Rectal smooth muscle tissue (tissue), 1 donor: ENCODE measurements at regions not wholly inside any gene's neighbourhood (a gene's known extent, or its start where the extent isn't known, plus 50 kb on each side); places are given as distances from the start of the nearest gene placed in this dataset.

Experiments used
- H3K27ac ChIP-seq: one replicate; pipeline ENCODE4 v1.7.0; 2013; ENCODE audit warnings: low read depth, low read length, inconsistent platforms
- H3K27me3 ChIP-seq: one replicate; pipeline ENCODE4 v1.7.0; 2013; ENCODE audit warnings: low read length; ENCODE audit not compliant: control insufficient read depth, insufficient read depth
- H3K36me3 ChIP-seq: one replicate; pipeline ENCODE4 v1.7.0; 2013; ENCODE audit warnings: low read length; ENCODE audit not compliant: control insufficient read depth, insufficient read depth
- H3K4me1 ChIP-seq: one replicate; pipeline ENCODE4 v1.7.0; 2013; ENCODE audit warnings: low read length; ENCODE audit not compliant: control insufficient read depth, insufficient read depth
- H3K4me3 ChIP-seq: one replicate; pipeline ENCODE4 v1.7.0; 2013; ENCODE audit warnings: low read length
- H3K9ac ChIP-seq: one replicate; pipeline ENCODE4 v1.7.0; 2013; ENCODE audit warnings: low read length

- Histone ChIP-seq H3K4me1 (no peaks in the 10 kb centered on the region), H3K9ac (no peak overlapping the region), H3K4me3 (no peak overlapping the region)
Observed at GRCh38 chr1:244160455-244161235, 109.6 kb downstream of the ZBTB18 start.

GRCh38 chr1:244161236-244161510 lies 110.1 kb downstream of the ZBTB18 start:
- no peak overlapping the region for H3K27ac ChIP-seq
- H3K9ac ChIP-seq: no peak overlapping the region
- no peaks in the 10 kb centered on the region for H3K27me3 ChIP-seq
- no peak overlapping the region for H3K4me3 ChIP-seq
- H3K36me3 ChIP-seq: no peaks in the 10 kb centered on the region
- H3K4me1 ChIP-seq: no peaks in the 10 kb centered on the region

More at GRCh38 chr1:244160455-244161235, 109.6 kb downstream of the ZBTB18 start:
- Histone ChIP-seq H3K27ac (no peak overlapping the region), H3K36me3 (no peaks in the 10 kb centered on the region), H3K27me3 (no peaks in the 10 kb centered on the region)

GRCh38 chr1:244162786-244163530 lies 111.9 kb downstream of the ZBTB18 start:
- H3K4me3 ChIP-seq: no peak overlapping the region
- no peak overlapping the region for H3K9ac ChIP-seq
- H3K27me3 ChIP-seq: no peaks in the 10 kb centered on the region
- H3K4me1 ChIP-seq: no peaks in the 10 kb centered on the region
- no peak overlapping the region for H3K27ac ChIP-seq
- H3K36me3 ChIP-seq: no peaks in the 10 kb centered on the region

GRCh38 chr1:244163861-244164510 lies 112.9 kb downstream of the ZBTB18 start:
- no peak overlapping the region for H3K9ac ChIP-seq
- H3K4me1 ChIP-seq: no peaks in the 10 kb centered on the region
- H3K4me3 ChIP-seq: no peak overlapping the region
- H3K36me3 ChIP-seq: no peaks in the 10 kb centered on the region
- H3K27me3 ChIP-seq: no peaks in the 10 kb centered on the region
- H3K27ac ChIP-seq: no peak overlapping the region

- no peak overlapping the region for H3K4me3 ChIP-seq
- H3K4me1 ChIP-seq: no peaks in the 10 kb centered on the region
- H3K27me3 ChIP-seq: no peaks in the 10 kb centered on the region
- H3K27ac ChIP-seq: no peak overlapping the region
- no peak overlapping the region for H3K9ac ChIP-seq
- no peaks in the 10 kb centered on the region for H3K36me3 ChIP-seq
Observed at GRCh38 chr1:244164511-244164890, 113.4 kb downstream of the ZBTB18 start.

- H3K4me1 ChIP-seq: no peaks in the 10 kb centered on the region
- no peak overlapping the region for H3K27ac ChIP-seq
- no peak overlapping the region for H3K4me3 ChIP-seq
- no peaks in the 10 kb centered on the region for H3K36me3 ChIP-seq
- H3K27me3 ChIP-seq: no peaks in the 10 kb centered on the region
- H3K9ac ChIP-seq: no peak overlapping the region
Observed at GRCh38 chr1:244165021-244165420, 113.9 kb downstream of the ZBTB18 start.

- H3K4me3 ChIP-seq: no peak overlapping the region
- no peak overlapping the region for H3K27ac ChIP-seq
- H3K27me3 ChIP-seq: no peaks in the 10 kb centered on the region
- no peaks in the 10 kb centered on the region for H3K4me1 ChIP-seq
- H3K36me3 ChIP-seq: no peaks in the 10 kb centered on the region
- no peak overlapping the region for H3K9ac ChIP-seq
Observed at GRCh38 chr1:244165701-244166100, 114.6 kb downstream of the ZBTB18 start.

- H3K27me3 ChIP-seq: no peaks in the 10 kb centered on the region
- peaks cover 5% of the 10 kb centered on the region for H3K4me1 ChIP-seq
- H3K36me3 ChIP-seq: no peaks in the 10 kb centered on the region
- no peak overlapping the region for H3K4me3 ChIP-seq
- no peak overlapping the region for H3K27ac ChIP-seq
- H3K9ac ChIP-seq: no peak overlapping the region
Observed at GRCh38 chr1:244171241-244171985, 120.3 kb downstream of the ZBTB18 start.

- Histone ChIP-seq H3K9ac (no peak overlapping the region), H3K36me3 (no peaks in the 10 kb centered on the region), H3K4me1 (peaks cover 5% of the 10 kb centered on the region), H3K27ac (no peak overlapping the region), H3K4me3 (no peak overlapping the region), H3K27me3 (no peaks in the 10 kb centered on the region)
Observed at GRCh38 chr1:244173240-244173639, 122.2 kb downstream of the ZBTB18 start.

GRCh38 chr1:244173769-244174168 lies 122.7 kb downstream of the ZBTB18 start:
- Histone ChIP-seq H3K9ac (no peak overlapping the region), H3K36me3 (no peaks in the 10 kb centered on the region), H3K27ac (no peak overlapping the region), H3K27me3 (no peaks in the 10 kb centered on the region), H3K4me3 (no peak overlapping the region), H3K4me1 (peaks cover 5% of the 10 kb centered on the region)

GRCh38 chr1:244174922-244175521 lies 123.9 kb downstream of the ZBTB18 start:
- Histone ChIP-seq H3K27me3 (no peaks in the 10 kb centered on the region), H3K4me3 (no peak overlapping the region)

GRCh38 chr1:244176201-244176600 lies 125.1 kb downstream of the ZBTB18 start:
- H3K4me1 ChIP-seq: peaks cover 5% of the 10 kb centered on the region
- H3K27ac ChIP-seq: no peak overlapping the region
- H3K27me3 ChIP-seq: no peaks in the 10 kb centered on the region
- no peak overlapping the region for H3K4me3 ChIP-seq
- no peak overlapping the region for H3K9ac ChIP-seq
- H3K36me3 ChIP-seq: no peaks in the 10 kb centered on the region

More at GRCh38 chr1:244174922-244175521, 123.9 kb downstream of the ZBTB18 start:
- Histone ChIP-seq H3K36me3 (no peaks in the 10 kb centered on the region), H3K27ac (no peak overlapping the region), H3K9ac (no peak overlapping the region), H3K4me1 (peaks cover 5% of the 10 kb centered on the region)
